SK-N-SH (cell line): ENCODE measurements at regions not wholly inside any gene's neighbourhood (a gene's known extent, or its start where the extent isn't known, plus 50 kb on each side); places are given as distances from the start of the nearest gene placed in this dataset.

Source experiments
- CTCF ChIA-PET: fragments of 300-600, 350-600 bp; formaldehyde crosslinking; extraction: SDS; loops from one replicate; lab custom pipeline; 2021; lab: Yijun Ruan, JAX
- POLR2A ChIA-PET: fragments of 350-600 bp; sonication (Branson Sonifier 250); formaldehyde crosslinking; extraction: SDS; loops from one replicate; lab custom pipeline; 2020; ENCODE audit warnings: antibody characterized with exemption, inconsistent platforms; lab: Yijun Ruan, JAX
- DNase-seq: peaks from one replicate; pipeline ENCODE4 v3.0.0; 2012
- H2AFZ ChIP-seq: fragments of 200-600 bp; sonication (generic); 2 replicates; pipeline ENCODE4 v1.8.1; 2016; ENCODE audit warnings: antibody characterized with exemption, mild to moderate bottlenecking, low read depth
- H3F3A ChIP-seq: fragments of 200-600 bp; sonication (generic); replicated peaks from 2 replicates; pipeline ENCODE3; 2016; ENCODE audit warnings: antibody characterized with exemption, mild to moderate bottlenecking; ENCODE audit not compliant: insufficient read depth
- H3K27ac ChIP-seq, 2 experiments: fragments of 200-500 bp in 1 of 2; fragments of 200-600 bp in 1 of 2; sonication (Bioruptor generic) in 1 of 2; sonication (generic), shearing (Covaris generic) in 1 of 2; 2 replicates each; pipeline versions ENCODE4 v1.5.1 to v1.6.1; 2014 to 2016; ENCODE audit warnings: low read depth in 2 of 2, inconsistent platforms in 1 of 2, low read length in 1 of 2, mild to moderate bottlenecking in 1 of 2, mixed read lengths in 1 of 2
- H3K27me3 ChIP-seq: fragments of 200-600 bp; sonication (generic), shearing (Covaris generic); 2 replicates; pipeline ENCODE4 v1.6.1; 2016; ENCODE audit warnings: mixed run types; ENCODE audit not compliant: insufficient read depth
- H3K36me3 ChIP-seq, 2 experiments: fragments of 200-500 bp in 1 of 2; fragments of 200-600 bp in 1 of 2; sonication (Bioruptor generic) in 1 of 2; sonication (generic) in 1 of 2; replicated peaks in 1 of 2; 2 replicates each; pipeline versions ENCODE3 to v1.5.1; 2014 to 2016; ENCODE audit warnings: low read length in 1 of 2, mild to moderate bottlenecking in 1 of 2; ENCODE audit not compliant: insufficient read depth in 2 of 2, control insufficient read depth in 1 of 2
- H3K4me1 ChIP-seq, 2 experiments: fragments of 200-500 bp in 1 of 2; fragments of 200-600 bp in 1 of 2; sonication (Bioruptor generic) in 1 of 2; sonication (generic), shearing (Covaris generic) in 1 of 2; 2 replicates each; pipeline versions ENCODE4 v1.5.1 to v1.6.1; 2014 to 2016; ENCODE audit warnings: low read depth in 1 of 2, low read length in 1 of 2, mixed run types in 1 of 2; ENCODE audit not compliant: insufficient read depth in 2 of 2, control insufficient read depth in 1 of 2
- H3K4me2 ChIP-seq: fragments of 200-600 bp; sonication (generic), shearing (Covaris generic); 2 replicates; pipeline ENCODE4 v1.6.1; 2017; ENCODE audit warnings: mixed run types
- H3K4me3 ChIP-seq, 2 experiments: fragments of 200-500 bp in 1 of 2; fragments of 200-600 bp in 1 of 2; sonication (Bioruptor generic) in 1 of 2; sonication (generic), shearing (Covaris generic) in 1 of 2; 2 replicates each; pipeline versions ENCODE4 v1.5.1 to v1.8.1; 2014 to 2016; ENCODE audit warnings: low read depth in 2 of 2, inconsistent platforms in 1 of 2, low read length in 1 of 2, mild to moderate bottlenecking in 1 of 2, mixed read lengths in 1 of 2, moderate library complexity in 1 of 2
- H3K79me2 ChIP-seq: fragments of 200-600 bp; sonication (generic); 2 replicates; pipeline ENCODE4 v1.8.1; 2017; ENCODE audit warnings: mild to moderate bottlenecking; ENCODE audit not compliant: insufficient read depth
- H3K9ac ChIP-seq: fragments of 200-600 bp; sonication (generic); 2 replicates; pipeline ENCODE4 v1.6.1; 2017; ENCODE audit warnings: mixed run types
- H3K9me2 ChIP-seq: fragments of 200-600 bp; sonication (generic); 2 replicates; pipeline ENCODE4 v1.6.1; 2017; ENCODE audit warnings: mixed run types
- H3K9me3 ChIP-seq: fragments of 200-600 bp; sonication (generic); 2 replicates; pipeline ENCODE4 v1.6.1; 2017; ENCODE audit warnings: mixed run types, mild to moderate bottlenecking, moderate library complexity
- H4K20me1 ChIP-seq: fragments of 200-600 bp; sonication (generic); 2 replicates; pipeline ENCODE4 v1.6.1; 2017; ENCODE audit warnings: mild to moderate bottlenecking, mixed run types; ENCODE audit not compliant: insufficient read depth
- CHD2 ChIP-seq: fragments of 150-350 bp; IDR thresholded peaks from 2 replicates; pipeline ENCODE4 v1.6.1; 2018; ENCODE audit warnings: low read length; ENCODE audit not compliant: partially characterized antibody
- EP300 ChIP-seq, 2 experiments: IDR thresholded peaks; 2 replicates each; pipeline versions ENCODE4 v1.4.0 to v1.6.1; 2012; ENCODE audit warnings: borderline replicate concordance in 1 of 2, low read depth in 1 of 2, low read length in 1 of 2
- EZH2phosphoT487 ChIP-seq: fragments of 200-600 bp; sonication (generic); IDR thresholded peaks from 2 replicates; pipeline ENCODE4 v1.6.1; 2017; ENCODE audit warnings: low read depth, mixed run types, mild to moderate bottlenecking, antibody characterized with exemption, moderate library complexity, borderline replicate concordance
- FOXM1 ChIP-seq: IDR thresholded peaks from 2 replicates; pipeline ENCODE4 v1.4.0; 2012; ENCODE audit warnings: low read depth, mild to moderate bottlenecking
- GABPA ChIP-seq: IDR thresholded peaks from 2 replicates; pipeline ENCODE4 v1.4.0; 2012; ENCODE audit warnings: low read depth, mild to moderate bottlenecking
- GATA2 ChIP-seq: sonication (generic); formaldehyde crosslinking; IDR thresholded peaks from 2 replicates; pipeline ENCODE4 v1.5.0; 2020; ENCODE audit warnings: mild to moderate bottlenecking, missing genetic modification reagents
- JUND ChIP-seq: IDR thresholded peaks from 2 replicates; pipeline ENCODE4 v1.4.0; 2012
- MEF2A ChIP-seq: IDR thresholded peaks from 2 replicates; pipeline ENCODE4 v1.4.0; 2012; ENCODE audit warnings: low read depth, borderline replicate concordance
- NRF1 ChIP-seq: IDR thresholded peaks from 2 replicates; pipeline ENCODE4 v1.6.1; 2012; ENCODE audit warnings: low read depth, mild to moderate bottlenecking, low read length
- POLR2AphosphoS5 ChIP-seq: IDR thresholded peaks from 2 replicates; pipeline ENCODE4 v1.6.1; 2012; ENCODE audit warnings: low read depth, low read length
- RAD21 ChIP-seq: IDR thresholded peaks from 2 replicates; pipeline ENCODE4 v1.6.1; 2012; ENCODE audit warnings: mild to moderate bottlenecking, low read length
- RFX5 ChIP-seq: IDR thresholded peaks from 2 replicates; pipeline ENCODE4 v1.6.1; 2012; ENCODE audit warnings: mild to moderate bottlenecking, improper control_type of control experiment, low read length
- SIN3A ChIP-seq: IDR thresholded peaks from 2 replicates; pipeline ENCODE4 v1.6.1; 2012; ENCODE audit warnings: low read depth, mild to moderate bottlenecking, low read length, moderate library complexity, borderline replicate concordance
- TAF1 ChIP-seq: IDR thresholded peaks from 2 replicates; pipeline ENCODE4 v1.6.1; 2012; ENCODE audit warnings: low read depth, mild to moderate bottlenecking, low read length, moderate library complexity, borderline replicate concordance
- YY1 ChIP-seq: IDR thresholded peaks from 2 replicates; pipeline ENCODE4 v1.4.0; 2012; ENCODE audit warnings: low read depth, mild to moderate bottlenecking
- WGBS: methylation state at CpG from one replicate; pipeline ENCODE4 v1.1.6; 2017; ENCODE audit warnings: low lambda C conversion rate; 5-methylcytosine and 5-hydroxymethylcytosine counted together
- TF ChIP-seq, protein P1 (sequence below): IDR thresholded peaks from 2 replicates; pipeline ENCODE4; 2012
- TF ChIP-seq, protein P2 (sequence below): IDR thresholded peaks from 2 replicates; pipeline ENCODE4 v1.4.0; 2012; ENCODE audit warnings: low read depth, borderline replicate concordance
- TF ChIP-seq, protein P3 (sequence below): IDR thresholded peaks from 2 replicates; pipeline ENCODE4 v1.4.0; 2012; ENCODE audit warnings: low read depth
- TF ChIP-seq, protein P4 (sequence below): IDR thresholded peaks from 2 replicates; pipeline ENCODE4 v1.4.0; 2012; ENCODE audit warnings: low read depth, borderline replicate concordance

DNA sequence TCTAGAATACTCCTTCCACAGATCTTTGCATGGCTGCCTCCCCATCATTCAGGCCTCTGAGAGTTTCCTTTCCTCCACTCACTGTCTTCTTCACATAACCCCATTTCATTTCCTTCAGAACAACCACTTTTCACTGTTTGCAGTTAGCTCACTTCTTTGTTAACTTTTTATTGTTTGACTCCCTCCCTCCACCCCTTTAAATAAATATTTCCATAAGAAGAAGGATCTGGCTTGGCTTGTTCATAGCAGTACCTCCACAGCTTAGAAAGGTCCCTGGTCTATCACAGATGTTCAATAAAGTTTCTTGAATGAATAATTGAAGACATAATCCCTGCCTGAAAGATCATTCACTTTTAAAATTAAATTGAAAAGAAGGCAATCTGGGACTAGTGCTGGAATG lies 661.6 kb downstream of the ACTL7B start:
- H3K27ac ChIP-seq = no peak overlapping the region
- H3K36me3 ChIP-seq = no peaks in the 10 kb centered on the region
- H3K27me3 ChIP-seq = no peaks in the 10 kb centered on the region; the same call in 1 of the 2 replicates
- no peaks in the 10 kb centered on the region for H3K9me2 ChIP-seq
- no peaks in the 10 kb centered on the region for H4K20me1 ChIP-seq
- no peaks in the 10 kb centered on the region for H3K4me1 ChIP-seq
- H2AFZ ChIP-seq = no peak overlapping the region
- no peak for DNase-seq
- H3K4me2 ChIP-seq = no peak overlapping the region
- no peaks in the 10 kb centered on the region for H3K9me3 ChIP-seq
- TF ChIP-seq GABPA (no peak), NRF1 (no peak), TAF1 (no peak), EZH2phosphoT487 (no peak), JUND (no peak), FOXM1 (no peak), RFX5 (no peak)
- TF ChIP-seq, protein P1, sequence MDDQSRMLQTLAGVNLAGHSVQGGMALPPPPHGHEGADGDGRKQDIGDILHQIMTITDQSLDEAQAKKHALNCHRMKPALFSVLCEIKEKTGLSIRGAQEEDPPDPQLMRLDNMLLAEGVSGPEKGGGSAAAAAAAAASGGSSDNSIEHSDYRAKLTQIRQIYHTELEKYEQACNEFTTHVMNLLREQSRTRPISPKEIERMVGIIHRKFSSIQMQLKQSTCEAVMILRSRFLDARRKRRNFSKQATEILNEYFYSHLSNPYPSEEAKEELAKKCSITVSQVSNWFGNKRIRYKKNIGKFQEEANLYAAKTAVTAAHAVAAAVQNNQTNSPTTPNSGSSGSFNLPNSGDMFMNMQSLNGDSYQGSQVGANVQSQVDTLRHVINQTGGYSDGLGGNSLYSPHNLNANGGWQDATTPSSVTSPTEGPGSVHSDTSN = no peak
- TF ChIP-seq, protein P2, sequence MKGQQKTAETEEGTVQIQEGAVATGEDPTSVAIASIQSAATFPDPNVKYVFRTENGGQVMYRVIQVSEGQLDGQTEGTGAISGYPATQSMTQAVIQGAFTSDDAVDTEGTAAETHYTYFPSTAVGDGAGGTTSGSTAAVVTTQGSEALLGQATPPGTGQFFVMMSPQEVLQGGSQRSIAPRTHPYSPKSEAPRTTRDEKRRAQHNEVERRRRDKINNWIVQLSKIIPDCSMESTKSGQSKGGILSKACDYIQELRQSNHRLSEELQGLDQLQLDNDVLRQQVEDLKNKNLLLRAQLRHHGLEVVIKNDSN = no peak
- TF ChIP-seq, protein P3, sequence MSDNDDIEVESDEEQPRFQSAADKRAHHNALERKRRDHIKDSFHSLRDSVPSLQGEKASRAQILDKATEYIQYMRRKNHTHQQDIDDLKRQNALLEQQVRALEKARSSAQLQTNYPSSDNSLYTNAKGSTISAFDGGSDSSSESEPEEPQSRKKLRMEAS = no peak
- TF ChIP-seq, protein P4, sequence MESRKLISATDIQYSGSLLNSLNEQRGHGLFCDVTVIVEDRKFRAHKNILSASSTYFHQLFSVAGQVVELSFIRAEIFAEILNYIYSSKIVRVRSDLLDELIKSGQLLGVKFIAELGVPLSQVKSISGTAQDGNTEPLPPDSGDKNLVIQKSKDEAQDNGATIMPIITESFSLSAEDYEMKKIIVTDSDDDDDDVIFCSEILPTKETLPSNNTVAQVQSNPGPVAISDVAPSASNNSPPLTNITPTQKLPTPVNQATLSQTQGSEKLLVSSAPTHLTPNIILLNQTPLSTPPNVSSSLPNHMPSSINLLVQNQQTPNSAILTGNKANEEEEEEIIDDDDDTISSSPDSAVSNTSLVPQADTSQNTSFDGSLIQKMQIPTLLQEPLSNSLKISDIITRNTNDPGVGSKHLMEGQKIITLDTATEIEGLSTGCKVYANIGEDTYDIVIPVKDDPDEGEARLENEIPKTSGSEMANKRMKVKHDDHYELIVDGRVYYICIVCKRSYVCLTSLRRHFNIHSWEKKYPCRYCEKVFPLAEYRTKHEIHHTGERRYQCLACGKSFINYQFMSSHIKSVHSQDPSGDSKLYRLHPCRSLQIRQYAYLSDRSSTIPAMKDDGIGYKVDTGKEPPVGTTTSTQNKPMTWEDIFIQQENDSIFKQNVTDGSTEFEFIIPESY = no peak
- H3F3A ChIP-seq = no peaks in the 10 kb centered on the region
- H3K9ac ChIP-seq = no peak overlapping the region
- ChIA-PET POLR2A (no interaction called here), CTCF (no interaction called here)
- no peak overlapping the region for H3K4me3 ChIP-seq
- H3K79me2 ChIP-seq = no peaks in the 10 kb centered on the region

DNA sequence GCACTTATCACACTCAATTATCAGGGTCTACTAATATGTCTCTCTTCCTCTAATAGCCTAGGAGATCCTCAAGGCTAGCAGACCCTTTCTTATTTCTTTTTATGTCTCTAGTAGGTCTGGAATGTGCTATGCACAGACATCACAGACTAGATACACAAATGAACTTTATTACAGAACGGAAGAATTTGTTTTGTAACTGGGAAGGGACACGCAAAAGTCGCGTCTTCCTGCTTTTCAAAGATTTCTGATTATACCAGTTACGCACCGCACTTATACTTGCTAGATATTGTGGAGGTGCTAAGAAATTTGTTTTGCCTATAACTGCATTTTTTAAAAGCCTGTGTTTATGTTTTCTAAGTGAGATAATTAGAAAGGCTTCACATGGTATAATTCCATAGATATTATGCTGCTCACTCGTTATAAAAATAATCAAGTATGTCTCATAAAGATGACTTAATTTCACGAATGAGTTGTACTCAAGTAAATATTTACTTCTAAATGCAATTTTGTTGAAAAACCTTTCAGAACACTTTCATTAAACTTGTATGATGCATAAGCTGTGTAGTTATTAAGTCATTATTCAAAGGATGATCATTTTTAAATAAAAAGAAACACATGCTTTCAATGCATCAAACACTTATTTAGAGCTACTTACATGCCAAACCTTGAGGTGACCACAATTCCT lies 662.6 kb downstream of the ACTL7B start:
- no peaks in the 10 kb centered on the region for H3K36me3 ChIP-seq
- H3K9ac ChIP-seq = no peak overlapping the region
- H3K27ac ChIP-seq = no peak overlapping the region
- 64% methylated on average over 8 of the region's 8 CpGs for WGBS
- no peak for DNase-seq
- no peaks in the 10 kb centered on the region for H3K9me3 ChIP-seq
- TF ChIP-seq YY1 (no peak), EP300 (IDR thresholded peaks at IDR 0.05; ENCODE audit: borderline replicate concordance in 1 of 2, low read depth in 1 of 2, low read length in 1 of 2) (no peak), GATA2 (CRISPR knock-in tag) (no peak), SIN3A (no peak), CHD2 (no peak), POLR2AphosphoS5 (no peak), MEF2A (no peak), RAD21 (no peak)
- no peaks in the 10 kb centered on the region for H3K79me2 ChIP-seq
- CTCF ChIA-PET = no interaction called here
- H3K4me2 ChIP-seq = no peak overlapping the region
- no peaks in the 10 kb centered on the region; the same call in 1 of the 2 replicates for H3K27me3 ChIP-seq
- no peak overlapping the region for H3K4me3 ChIP-seq
- no peak overlapping the region for H2AFZ ChIP-seq
- H3K4me1 ChIP-seq = no peaks in the 10 kb centered on the region
- H3K9me2 ChIP-seq = no peaks in the 10 kb centered on the region
- no peaks in the 10 kb centered on the region for H3F3A ChIP-seq
- H4K20me1 ChIP-seq = no peaks in the 10 kb centered on the region
- POLR2A ChIA-PET = no interaction called here
